Skeletal muscle tissue (tissue), 3 donors: ENCODE measurements at regions not wholly inside any gene's neighbourhood (a gene's known extent, or its start where the extent isn't known, plus 50 kb on each side); places are given as distances from the start of the nearest gene placed in this dataset.

Experiments
- H3K27ac ChIP-seq: one replicate; pipeline ENCODE4 v1.7.0; 2013; ENCODE audit warnings: mild to moderate bottlenecking, low read depth, low read length, inconsistent platforms
- H3K27me3 ChIP-seq, 3 donors: one replicate each; pipeline ENCODE4 v1.7.0; 2013; ENCODE audit warnings: low read length in 3 of 3; ENCODE audit not compliant: control insufficient read depth in 3 of 3, insufficient read depth in 3 of 3
- H3K36me3 ChIP-seq, 3 donors: one replicate each; pipeline ENCODE4 v1.7.0; 2013; ENCODE audit warnings: low read length in 3 of 3; ENCODE audit not compliant: control insufficient read depth in 3 of 3, insufficient read depth in 3 of 3
- H3K4me1 ChIP-seq, 3 donors: one replicate each; pipeline ENCODE4 v1.7.0; 2013; ENCODE audit warnings: low read length in 3 of 3, mild to moderate bottlenecking in 3 of 3; ENCODE audit not compliant: control insufficient read depth in 3 of 3, insufficient read depth in 3 of 3
- H3K4me3 ChIP-seq, 3 donors: one replicate each; pipeline ENCODE4 v1.7.0; 2013; ENCODE audit warnings: low read length in 3 of 3
- H3K9ac ChIP-seq, 3 donors: one replicate each; pipeline ENCODE4 v1.7.0; 2013; ENCODE audit warnings: low read length in 3 of 3, mild to moderate bottlenecking in 3 of 3, moderate library complexity in 2 of 3, low read depth in 1 of 3
- H3K9me3 ChIP-seq, 3 donors: one replicate each; pipeline ENCODE4 v1.7.0; 2013; ENCODE audit warnings: low read length in 3 of 3; ENCODE audit not compliant: control insufficient read depth in 3 of 3
- donor health status: Osteomylitis.

- Histone ChIP-seq H3K4me3 (peak overlapping the region in 1 of 3 donors; percentile 29), H3K9ac (peak overlapping the region in 2 of 3 donors; percentile 19 to 33), H3K4me1 (peaks cover 56 to 82% (median 75%) of the 10 kb centered on the region in 3 donors), H3K9me3 (no peaks in the 10 kb centered on the region), H3K36me3 (peaks cover 0 to 3% (median 2%) of the 10 kb centered on the region in 3 donors), H3K27ac (no peak overlapping the region), H3K27me3 (no peaks in the 10 kb centered on the region)
Measured at GRCh38 chr17:77472468-77473310, 331.9 kb downstream of the SEC14L1 start.

GRCh38 chr17:77473615-77474226, 333.0 kb downstream of the SEC14L1 start:
- no peaks in the 10 kb centered on the region for H3K27me3 ChIP-seq
- no peak overlapping the region for H3K9ac ChIP-seq
- H3K36me3 ChIP-seq, result peaks cover 0 to 3% (median 2%) of the 10 kb centered on the region in 3 donors
- H3K4me1 ChIP-seq, result peaks cover 60 to 83% (median 76%) of the 10 kb centered on the region in 3 donors
- H3K4me3 ChIP-seq, result no peak overlapping the region
- H3K27ac ChIP-seq, result no peak overlapping the region
- no peaks in the 10 kb centered on the region for H3K9me3 ChIP-seq

DNA sequence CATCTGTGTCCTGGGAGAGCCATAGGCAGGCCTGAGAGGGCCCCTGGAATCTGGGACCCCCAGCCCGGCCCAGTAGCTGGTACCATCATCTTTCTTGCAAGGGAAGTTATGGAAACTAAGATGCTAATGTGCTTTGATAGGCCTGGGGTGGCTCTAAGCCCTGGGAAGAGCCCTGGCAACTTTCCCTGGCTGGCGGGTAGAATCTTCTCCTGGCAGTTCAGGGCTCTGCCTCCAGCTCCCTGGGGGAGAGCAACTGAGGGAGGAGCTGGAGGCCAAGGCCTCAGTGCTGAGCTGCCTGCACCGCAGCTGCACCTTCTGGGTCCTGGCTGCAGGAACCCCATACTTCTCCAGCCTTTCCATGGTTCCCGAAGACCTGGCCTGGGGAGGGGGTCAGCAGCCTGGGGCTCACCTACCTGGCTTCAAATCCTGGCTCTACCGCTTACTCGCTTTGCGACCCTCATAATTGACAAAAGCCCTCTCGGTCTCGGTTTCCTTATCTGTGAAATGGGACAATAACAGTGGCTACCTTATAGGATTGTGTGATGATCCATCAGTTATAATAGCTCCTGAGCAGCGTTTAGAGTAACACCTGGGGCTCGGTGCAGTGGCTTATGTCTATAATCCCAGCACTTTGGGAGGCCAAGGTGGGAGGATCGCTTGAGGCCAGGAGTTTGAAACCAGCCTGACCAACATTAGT, 333.7 kb downstream of the SEC14L1 start:
- H3K9ac ChIP-seq, result peak overlapping the region in 1 of 3 donors; percentile 3
- H3K9me3 ChIP-seq, result no peaks in the 10 kb centered on the region
- no peak overlapping the region for H3K4me3 ChIP-seq
- H3K4me1 ChIP-seq, result peaks cover 60 to 78% (median 76%) of the 10 kb centered on the region in 3 donors
- H3K36me3 ChIP-seq, result peaks cover 0 to 3% (median 2%) of the 10 kb centered on the region in 3 donors
- H3K27ac ChIP-seq, result no peak overlapping the region
- no peaks in the 10 kb centered on the region for H3K27me3 ChIP-seq

GRCh38 chr17:77475016-77475976, 334.5 kb downstream of the SEC14L1 start:
- Histone ChIP-seq H3K27me3 (no peaks in the 10 kb centered on the region), H3K4me1 (peaks cover 64 to 77% (median 71%) of the 10 kb centered on the region in 3 donors)

GRCh38 chr17:77476006-77476405, 335.2 kb downstream of the SEC14L1 start:
- H3K4me1 ChIP-seq, result peaks cover 63 to 70% (median 65%) of the 10 kb centered on the region in 3 donors
- no peak overlapping the region for H3K4me3 ChIP-seq
- H3K27me3 ChIP-seq, result no peaks in the 10 kb centered on the region
- H3K9ac ChIP-seq, result peak overlapping the region in 1 of 3 donors; percentile 25
- H3K27ac ChIP-seq, result peak overlapping the region; percentile 70
- H3K9me3 ChIP-seq, result no peaks in the 10 kb centered on the region
- H3K36me3 ChIP-seq, result no peaks in the 10 kb centered on the region

More at GRCh38 chr17:77475016-77475976, 334.5 kb downstream of the SEC14L1 start:
- H3K9me3 ChIP-seq, result no peaks in the 10 kb centered on the region
- H3K4me3 ChIP-seq, result no peak overlapping the region
- H3K27ac ChIP-seq, result no peak overlapping the region
- peaks cover 0 to under 1% (median 0%) of the 10 kb centered on the region in 3 donors for H3K36me3 ChIP-seq
- peak overlapping the region in 1 of 3 donors; percentile 25 for H3K9ac ChIP-seq

DNA sequence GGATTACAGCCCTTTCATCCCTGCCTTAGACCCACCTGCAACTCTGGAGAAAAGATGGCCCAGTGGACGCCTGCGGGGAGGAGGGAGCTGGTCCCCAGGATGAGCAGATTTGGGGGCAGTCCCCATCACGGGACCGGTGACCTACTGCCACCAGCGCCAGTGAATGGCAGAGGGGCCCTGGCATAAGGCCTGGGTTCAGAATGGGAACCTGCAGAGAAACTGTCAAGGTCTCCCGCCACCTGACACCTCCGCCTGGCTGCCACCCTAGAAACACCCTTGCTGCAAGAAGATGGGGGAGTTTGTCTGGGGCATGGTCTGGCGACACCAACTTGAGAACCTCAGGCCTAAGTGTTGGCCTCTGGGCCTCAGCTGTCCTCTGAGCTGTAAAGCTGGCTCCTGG, 335.7 kb downstream of the SEC14L1 start:
- peak overlapping the region; percentile 70 for H3K27ac ChIP-seq
- no peak overlapping the region for H3K9ac ChIP-seq
- H3K4me1 ChIP-seq, result peaks cover 58 to 65% (median 60%) of the 10 kb centered on the region in 3 donors

DNA sequence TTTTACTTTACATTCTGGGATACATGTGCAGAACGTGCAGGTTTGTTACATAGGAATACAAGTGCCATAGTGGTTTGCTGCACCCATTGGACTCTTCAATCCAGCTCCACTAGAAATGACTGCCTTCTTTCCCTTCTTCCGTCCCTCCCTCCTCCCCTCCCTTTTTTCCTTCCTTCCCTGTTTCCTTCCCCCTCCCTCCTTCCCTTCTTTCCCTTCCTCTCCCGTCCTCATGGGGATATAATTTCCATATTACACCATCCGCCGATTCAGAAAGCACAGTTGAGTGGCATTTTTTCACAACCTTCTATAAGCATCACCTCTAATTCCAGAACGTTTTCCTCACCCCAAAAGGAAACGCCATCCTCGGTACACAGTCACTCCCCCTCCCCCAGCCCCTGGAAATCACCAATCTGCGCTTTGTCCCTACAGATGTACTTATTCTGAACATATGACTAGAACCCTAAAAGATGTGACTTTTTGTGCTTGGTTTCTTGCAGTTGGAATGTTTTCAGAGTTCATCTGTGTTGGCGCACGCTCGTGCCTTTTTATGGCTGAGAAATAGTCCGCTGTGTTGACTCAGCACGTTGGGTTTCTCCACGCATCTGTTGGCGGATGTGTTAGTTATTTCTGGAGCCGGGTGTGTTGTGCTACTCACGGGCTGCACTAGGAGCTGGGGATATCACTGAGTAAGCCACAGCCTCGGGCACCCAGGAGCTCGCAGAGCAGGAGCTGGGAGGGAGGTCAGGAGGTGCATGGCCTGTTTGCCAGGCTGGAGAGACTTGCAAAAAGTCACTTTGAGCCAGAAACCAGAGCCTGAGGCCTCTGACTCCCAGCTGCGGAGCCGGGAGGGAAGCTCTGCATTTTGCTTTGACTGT, 336.4 kb downstream of the SEC14L1 start:
- Histone ChIP-seq H3K9me3 (no peaks in the 10 kb centered on the region), H3K9ac (peak overlapping the region; percentile 53 to 76 (median 75)), H3K4me1 (peaks cover 52 to 59% (median 53%) of the 10 kb centered on the region in 3 donors), H3K27ac (peak overlapping the region; percentile 70), H3K4me3 (peak overlapping the region; percentile 25 to 54 (median 50)), H3K36me3 (peaks cover under 1 to 3% (median 1%) of the 10 kb centered on the region in 3 donors), H3K27me3 (no peaks in the 10 kb centered on the region)

More for the DNA sequence above, 335.7 kb downstream of the SEC14L1 start:
- Histone ChIP-seq H3K27me3 (no peaks in the 10 kb centered on the region), H3K4me3 (no peak overlapping the region), H3K9me3 (no peaks in the 10 kb centered on the region), H3K36me3 (no peaks in the 10 kb centered on the region)

DNA sequence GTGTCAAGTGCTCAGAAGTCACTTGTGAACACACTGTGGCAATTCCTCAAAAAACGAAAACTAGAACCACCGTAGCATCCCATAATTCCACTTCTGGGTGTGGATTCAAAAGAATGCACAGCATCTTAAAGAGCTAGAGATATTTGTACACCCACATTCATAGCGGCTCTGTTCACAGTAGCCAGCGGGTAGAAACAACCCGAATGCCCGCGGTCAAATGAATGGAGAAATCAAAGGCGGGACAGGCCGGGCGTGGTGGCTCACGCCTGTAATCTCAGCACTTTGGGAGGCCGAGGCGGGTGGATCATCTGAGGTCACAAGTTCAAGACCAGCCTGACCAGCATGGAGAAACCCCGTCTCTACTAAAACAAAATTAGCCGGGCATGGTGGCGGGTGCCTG, 337.5 kb downstream of the SEC14L1 start:
- H3K27me3 ChIP-seq, result no peaks in the 10 kb centered on the region
- no peak overlapping the region for H3K27ac ChIP-seq
- peaks cover 7 to 13% (median 8%) of the 10 kb centered on the region in 3 donors for H3K36me3 ChIP-seq
- H3K9me3 ChIP-seq, result no peaks in the 10 kb centered on the region
- H3K9ac ChIP-seq, result no peak overlapping the region
- H3K4me1 ChIP-seq, result peaks cover 41 to 49% (median 43%) of the 10 kb centered on the region in 3 donors
- no peak overlapping the region for H3K4me3 ChIP-seq
